ENCODE measurements at regions not wholly inside any gene's neighbourhood (a gene's known extent, or its start where the extent isn't known, plus 50 kb on each side); places are given as distances from the start of the nearest gene placed in this dataset.

GRCh38 chr16:85553436-85554113 lies 59.5 kb upstream of the GSE1 start:
- TF ChIP-seq, protein P1, sequence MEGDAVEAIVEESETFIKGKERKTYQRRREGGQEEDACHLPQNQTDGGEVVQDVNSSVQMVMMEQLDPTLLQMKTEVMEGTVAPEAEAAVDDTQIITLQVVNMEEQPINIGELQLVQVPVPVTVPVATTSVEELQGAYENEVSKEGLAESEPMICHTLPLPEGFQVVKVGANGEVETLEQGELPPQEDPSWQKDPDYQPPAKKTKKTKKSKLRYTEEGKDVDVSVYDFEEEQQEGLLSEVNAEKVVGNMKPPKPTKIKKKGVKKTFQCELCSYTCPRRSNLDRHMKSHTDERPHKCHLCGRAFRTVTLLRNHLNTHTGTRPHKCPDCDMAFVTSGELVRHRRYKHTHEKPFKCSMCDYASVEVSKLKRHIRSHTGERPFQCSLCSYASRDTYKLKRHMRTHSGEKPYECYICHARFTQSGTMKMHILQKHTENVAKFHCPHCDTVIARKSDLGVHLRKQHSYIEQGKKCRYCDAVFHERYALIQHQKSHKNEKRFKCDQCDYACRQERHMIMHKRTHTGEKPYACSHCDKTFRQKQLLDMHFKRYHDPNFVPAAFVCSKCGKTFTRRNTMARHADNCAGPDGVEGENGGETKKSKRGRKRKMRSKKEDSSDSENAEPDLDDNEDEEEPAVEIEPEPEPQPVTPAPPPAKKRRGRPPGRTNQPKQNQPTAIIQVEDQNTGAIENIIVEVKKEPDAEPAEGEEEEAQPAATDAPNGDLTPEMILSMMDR (conservative IDR thresholded peaks at IDR 0.05; ENCODE audit: low read length): peak; percentile 42
- no peak for TF ChIP-seq EZH2phosphoT487 (IDR thresholded peaks at IDR 0.05; ENCODE audit: borderline replicate concordance)

Data from Loucy (cell line).